GM13977 (cell line): ENCODE measurements at regions not wholly inside any gene's neighbourhood (a gene's known extent, or its start where the extent isn't known, plus 50 kb on each side); places are given as distances from the start of the nearest gene placed in this dataset.

Experiments used
- DNase-seq: peaks from one replicate; pipeline ENCODE4 v3.0.0; 2012; ENCODE audit warnings: low spot score
- CTCF ChIP-seq: IDR thresholded peaks from 2 replicates; pipeline ENCODE4 v1.5.1; 2012; ENCODE audit warnings: mild to moderate bottlenecking, control low read depth; ENCODE audit not compliant: insufficient read depth; ENCODE audit errors: extremely low read depth, missing control alignments
- in situ Hi-C: fragments of 300-500 bp; cut with MboI; formaldehyde crosslinking; loops from one replicate; pipeline ENCODE4 v1.12.0; 2022; ENCODE audit warnings: low sequenced_read_pairs, low pct_unique_long_range_greater_than_20kb, mixed read lengths, inconsistent platforms; ENCODE audit not compliant: unreplicated experiment

GRCh38 chrX:43224496-43224895, 431.6 kb upstream of the MAOA start:
- DNase-seq, result no peak
- in situ Hi-C loops, result no loop called here
- no peak for TF ChIP-seq CTCF

GRCh38 chrX:43225626-43226328, 430.3 kb upstream of the MAOA start:
- in situ Hi-C loops, result no loop called here
- no peak for TF ChIP-seq CTCF
- no peak for DNase-seq

- TF ChIP-seq CTCF, result no peak
- DNase-seq, result no peak
- in situ Hi-C loops, result no loop called here
Measured at GRCh38 chrX:43238461-43238945, 417.6 kb upstream of the MAOA start.

- in situ Hi-C loops, result no loop called here
- DNase-seq, result no peak
- no peak for TF ChIP-seq CTCF
Measured at GRCh38 chrX:43239356-43239755, 416.7 kb upstream of the MAOA start.

GRCh38 chrX:43255596-43255995, 400.5 kb upstream of the MAOA start:
- DNase-seq, result no peak
- in situ Hi-C loops, result no loop called here
- no peak for TF ChIP-seq CTCF

GRCh38 chrX:43266487-43266886, 389.6 kb upstream of the MAOA start:
- TF ChIP-seq CTCF, result no peak
- no peak for DNase-seq
- in situ Hi-C loops, result no loop called here
